ENCODE measurements at regions not wholly inside any gene's neighbourhood (a gene's known extent, or its start where the extent isn't known, plus 50 kb on each side); places are given as distances from the start of the nearest gene placed in this dataset.
"Not testable (repeated sequence)": the region's sequence is repeated elsewhere in the genome, so short reads cannot be mapped to it uniquely, and the experiment has no call there.

GRCh38 chr10:28177944-28178637 lies 124.8 kb downstream of the MPP7 start:
- H3K36me3 Mint-ChIP-seq = no peaks in the 10 kb centered on the region
- H3K4me3 Mint-ChIP-seq = no peak overlapping the region
- no peak for DNase-seq (ENCODE audit: extremely low spot score, unreplicated experiment)
- no peaks in the 10 kb centered on the region for H3K9me3 Mint-ChIP-seq
- no peak overlapping the region for H3K27ac Mint-ChIP-seq
- H3K4me1 Mint-ChIP-seq (ENCODE audit: unreplicated experiment) = no peaks in the 10 kb centered on the region
- H3K27me3 Mint-ChIP-seq = no peaks in the 10 kb centered on the region
- TF ChIP-seq, protein P1, sequence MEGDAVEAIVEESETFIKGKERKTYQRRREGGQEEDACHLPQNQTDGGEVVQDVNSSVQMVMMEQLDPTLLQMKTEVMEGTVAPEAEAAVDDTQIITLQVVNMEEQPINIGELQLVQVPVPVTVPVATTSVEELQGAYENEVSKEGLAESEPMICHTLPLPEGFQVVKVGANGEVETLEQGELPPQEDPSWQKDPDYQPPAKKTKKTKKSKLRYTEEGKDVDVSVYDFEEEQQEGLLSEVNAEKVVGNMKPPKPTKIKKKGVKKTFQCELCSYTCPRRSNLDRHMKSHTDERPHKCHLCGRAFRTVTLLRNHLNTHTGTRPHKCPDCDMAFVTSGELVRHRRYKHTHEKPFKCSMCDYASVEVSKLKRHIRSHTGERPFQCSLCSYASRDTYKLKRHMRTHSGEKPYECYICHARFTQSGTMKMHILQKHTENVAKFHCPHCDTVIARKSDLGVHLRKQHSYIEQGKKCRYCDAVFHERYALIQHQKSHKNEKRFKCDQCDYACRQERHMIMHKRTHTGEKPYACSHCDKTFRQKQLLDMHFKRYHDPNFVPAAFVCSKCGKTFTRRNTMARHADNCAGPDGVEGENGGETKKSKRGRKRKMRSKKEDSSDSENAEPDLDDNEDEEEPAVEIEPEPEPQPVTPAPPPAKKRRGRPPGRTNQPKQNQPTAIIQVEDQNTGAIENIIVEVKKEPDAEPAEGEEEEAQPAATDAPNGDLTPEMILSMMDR (conservative IDR thresholded peaks at IDR 0.05) = no peak

- not testable (repeated sequence) for DNase-seq (ENCODE audit: extremely low spot score, unreplicated experiment); H3K4me1 Mint-ChIP-seq (ENCODE audit: unreplicated experiment); H3K27me3 Mint-ChIP-seq; H3K4me3 Mint-ChIP-seq; H3K9me3 Mint-ChIP-seq; H3K27ac Mint-ChIP-seq; H3K36me3 Mint-ChIP-seq
These were observed 126.4 kb downstream of the MPP7 start for GRCh38 chr10:28176498-28176897.

DNA sequence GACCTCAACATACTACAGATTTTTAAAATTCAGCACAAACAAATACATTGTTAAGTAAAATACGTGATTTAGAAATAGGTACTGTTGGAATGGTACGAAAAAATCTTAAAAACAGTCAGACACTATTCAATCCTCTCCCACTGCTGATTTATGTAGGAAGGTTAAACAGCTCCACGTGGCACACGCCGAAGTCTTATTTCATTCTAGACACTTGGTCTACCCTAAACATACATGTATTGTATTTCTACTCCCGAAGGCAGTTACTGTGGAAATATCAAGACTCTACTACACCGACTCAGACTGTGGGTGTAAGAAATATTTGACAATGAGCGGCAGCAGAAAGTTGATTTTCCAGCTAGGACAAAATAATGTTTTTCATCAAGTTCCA lies 130.6 kb downstream of the MPP7 start:
- Mint-ChIP-seq H3K4me3 (no peak overlapping the region), H3K27me3 (no peaks in the 10 kb centered on the region), H3K9me3 (no peaks in the 10 kb centered on the region), H3K36me3 (no peaks in the 10 kb centered on the region), H3K4me1 (ENCODE audit: unreplicated experiment) (no peaks in the 10 kb centered on the region), H3K27ac (no peak overlapping the region)
- TF ChIP-seq, protein P1 (conservative IDR thresholded peaks at IDR 0.05) = no peak
- DNase-seq (ENCODE audit: extremely low spot score, unreplicated experiment) = no peak

GRCh38 chr10:28171468-28172222 lies 131.2 kb downstream of the MPP7 start:
- H3K4me1 Mint-ChIP-seq (ENCODE audit: unreplicated experiment) = no peaks in the 10 kb centered on the region
- TF ChIP-seq, protein P1 (conservative IDR thresholded peaks at IDR 0.05) = no peak
- no peaks in the 10 kb centered on the region for H3K36me3 Mint-ChIP-seq
- H3K9me3 Mint-ChIP-seq = no peaks in the 10 kb centered on the region
- no peaks in the 10 kb centered on the region for H3K27me3 Mint-ChIP-seq
- no peak overlapping the region for H3K4me3 Mint-ChIP-seq
- H3K27ac Mint-ChIP-seq = no peak overlapping the region
- no peak for DNase-seq (ENCODE audit: extremely low spot score, unreplicated experiment)

DNA sequence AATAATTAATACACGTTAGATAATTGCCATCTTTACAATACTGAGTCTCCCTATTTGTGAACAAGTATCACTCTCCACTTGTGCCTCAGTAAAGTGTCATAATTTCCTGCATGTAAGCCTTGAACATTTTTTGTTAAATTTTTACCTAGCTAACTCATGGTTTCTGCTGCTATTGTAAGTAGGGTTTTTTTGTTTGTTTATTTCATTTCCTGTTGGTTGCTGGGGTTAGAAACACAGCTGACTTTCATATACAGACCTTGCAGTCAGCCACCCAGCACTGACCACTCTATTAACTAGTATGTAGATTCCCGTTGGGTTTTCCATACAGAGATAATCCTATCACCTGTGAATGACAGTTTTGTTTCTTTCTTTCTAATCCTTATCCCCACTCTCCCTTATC lies 133.3 kb downstream of the MPP7 start:
- Mint-ChIP-seq H3K9me3 (no peaks in the 10 kb centered on the region), H3K36me3 (no peaks in the 10 kb centered on the region), H3K27me3 (no peaks in the 10 kb centered on the region), H3K27ac (no peak overlapping the region), H3K4me1 (ENCODE audit: unreplicated experiment) (no peaks in the 10 kb centered on the region), H3K4me3 (no peak overlapping the region)
- DNase-seq (ENCODE audit: extremely low spot score, unreplicated experiment) = no peak
- TF ChIP-seq, protein P1 (conservative IDR thresholded peaks at IDR 0.05) = no peak

DNA sequence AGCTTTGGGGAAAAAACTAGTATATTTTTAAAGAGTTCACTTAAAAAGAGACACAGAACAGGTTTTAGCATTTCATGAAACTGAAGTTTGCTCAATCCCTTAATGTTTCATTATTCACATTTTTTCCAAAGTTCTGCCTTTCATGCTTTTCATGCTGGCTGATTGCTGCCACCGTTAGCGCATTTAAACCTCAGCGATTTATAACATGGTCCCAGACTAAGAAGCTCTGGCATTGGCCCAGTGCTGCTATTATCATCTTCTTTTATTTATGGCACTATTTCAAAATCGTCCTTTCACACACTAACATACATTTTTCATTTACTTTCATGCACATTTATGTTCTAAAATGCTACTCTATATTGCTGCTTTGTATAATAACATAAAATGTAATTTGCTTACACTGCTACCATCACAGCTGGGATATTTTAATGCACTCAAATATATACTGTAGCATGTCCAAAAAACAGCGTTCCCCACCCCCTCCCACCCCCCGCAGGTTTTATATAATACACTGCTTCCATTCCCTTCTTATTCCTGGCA lies 141.9 kb downstream of the MPP7 start:
- H3K36me3 Mint-ChIP-seq = no peaks in the 10 kb centered on the region
- no peaks in the 10 kb centered on the region for H3K4me1 Mint-ChIP-seq (ENCODE audit: unreplicated experiment)
- H3K27ac Mint-ChIP-seq = no peak overlapping the region
- TF ChIP-seq, protein P1 (conservative IDR thresholded peaks at IDR 0.05) = no peak
- peaks cover 4% of the 10 kb centered on the region for H3K9me3 Mint-ChIP-seq
- no peaks in the 10 kb centered on the region for H3K27me3 Mint-ChIP-seq
- no peak for DNase-seq (ENCODE audit: extremely low spot score, unreplicated experiment)
- H3K4me3 Mint-ChIP-seq = no peak overlapping the region

Measured in type B pancreatic cell (in vitro differentiated cells).